C4-2B (cell line): ENCODE measurements at regions not wholly inside any gene's neighbourhood (a gene's known extent, or its start where the extent isn't known, plus 50 kb on each side); places are given as distances from the start of the nearest gene placed in this dataset.

Source experiments
- ZFX ChIP-seq: fragments of 450-650 bp; IDR thresholded peaks from 2 replicates; pipeline ENCODE4 v1.6.1; 2017
- TF ChIP-seq, protein P1 (sequence below): fragments of 450-650 bp; conservative IDR thresholded peaks from 2 replicates; pipeline ENCODE4 v1.5.1; 2017; ENCODE audit warnings: mild to moderate bottlenecking

DNA sequence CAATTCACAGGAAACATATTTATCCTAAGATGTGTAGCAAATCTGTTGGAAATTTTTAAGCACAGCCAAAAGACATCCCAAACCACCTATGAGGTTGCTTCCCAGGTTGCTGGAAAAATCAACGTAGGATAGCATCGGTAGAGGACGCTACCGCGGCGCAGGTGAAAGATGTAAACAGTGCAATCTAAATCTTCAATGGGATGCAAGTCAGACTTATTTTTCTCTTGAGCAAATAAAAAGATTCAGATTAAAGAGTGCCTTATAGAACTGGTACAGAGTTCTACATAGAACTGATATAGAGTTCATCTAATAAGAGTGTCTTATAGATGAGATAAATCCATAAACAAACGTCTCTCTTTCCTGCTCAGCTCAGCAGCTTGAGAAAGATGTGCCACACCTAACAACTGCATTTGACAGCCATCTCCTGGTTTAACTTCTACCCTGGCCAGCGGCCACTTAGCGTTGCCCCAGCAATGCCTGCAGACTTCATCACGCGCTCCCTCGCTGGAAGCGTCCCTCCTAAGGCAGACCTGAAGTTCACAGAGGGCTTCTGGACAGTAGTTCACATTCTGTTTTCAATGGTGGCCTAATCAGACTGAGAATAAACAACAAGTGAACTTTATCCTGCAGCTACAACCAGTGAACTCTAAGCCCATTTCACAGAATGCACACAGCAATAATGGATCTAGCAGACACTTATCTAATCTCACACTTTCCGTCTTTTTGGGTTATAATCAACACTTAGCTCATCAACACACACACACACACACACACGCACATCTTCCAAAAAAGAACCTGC, 164.5 kb downstream of the TOMM20 start:
- TF ChIP-seq, protein P1, sequence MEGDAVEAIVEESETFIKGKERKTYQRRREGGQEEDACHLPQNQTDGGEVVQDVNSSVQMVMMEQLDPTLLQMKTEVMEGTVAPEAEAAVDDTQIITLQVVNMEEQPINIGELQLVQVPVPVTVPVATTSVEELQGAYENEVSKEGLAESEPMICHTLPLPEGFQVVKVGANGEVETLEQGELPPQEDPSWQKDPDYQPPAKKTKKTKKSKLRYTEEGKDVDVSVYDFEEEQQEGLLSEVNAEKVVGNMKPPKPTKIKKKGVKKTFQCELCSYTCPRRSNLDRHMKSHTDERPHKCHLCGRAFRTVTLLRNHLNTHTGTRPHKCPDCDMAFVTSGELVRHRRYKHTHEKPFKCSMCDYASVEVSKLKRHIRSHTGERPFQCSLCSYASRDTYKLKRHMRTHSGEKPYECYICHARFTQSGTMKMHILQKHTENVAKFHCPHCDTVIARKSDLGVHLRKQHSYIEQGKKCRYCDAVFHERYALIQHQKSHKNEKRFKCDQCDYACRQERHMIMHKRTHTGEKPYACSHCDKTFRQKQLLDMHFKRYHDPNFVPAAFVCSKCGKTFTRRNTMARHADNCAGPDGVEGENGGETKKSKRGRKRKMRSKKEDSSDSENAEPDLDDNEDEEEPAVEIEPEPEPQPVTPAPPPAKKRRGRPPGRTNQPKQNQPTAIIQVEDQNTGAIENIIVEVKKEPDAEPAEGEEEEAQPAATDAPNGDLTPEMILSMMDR, result no peak
- TF ChIP-seq ZFX, result no peak
